Type B pancreatic cell (in vitro differentiated cells): ENCODE measurements at regions not wholly inside any gene's neighbourhood (a gene's known extent, or its start where the extent isn't known, plus 50 kb on each side); places are given as distances from the start of the nearest gene placed in this dataset.

Experiments used
- DNase-seq: peaks from one replicate; pipeline ENCODE4 v3.0.0; 2021; ENCODE audit warnings: mixed read lengths; ENCODE audit not compliant: unreplicated experiment; ENCODE audit errors: extremely low spot score
- H3K27ac Mint-ChIP-seq: 2 replicates; pipeline ENCODE4 v1.8.0; 2021; ENCODE audit warnings: mild to moderate bottlenecking, mixed read lengths
- H3K27me3 Mint-ChIP-seq: 2 replicates; pipeline ENCODE4 v1.8.0; 2021; ENCODE audit warnings: mixed read lengths
- H3K36me3 Mint-ChIP-seq: 2 replicates; pipeline ENCODE4 v1.8.0; 2021; ENCODE audit warnings: mixed read lengths
- H3K4me1 Mint-ChIP-seq: one replicate; pipeline ENCODE4 v1.8.0; 2021; ENCODE audit warnings: mixed read lengths; ENCODE audit not compliant: unreplicated experiment
- H3K4me3 Mint-ChIP-seq: 2 replicates; pipeline ENCODE4 v1.8.0; 2021; ENCODE audit warnings: mild to moderate bottlenecking, mixed read lengths
- H3K9me3 Mint-ChIP-seq: 2 replicates; pipeline ENCODE4 v1.8.0; 2021; ENCODE audit warnings: mixed read lengths
- TF ChIP-seq, protein P1 (sequence below): fragments of 200-600 bp; sonication (generic); conservative IDR thresholded peaks from 2 replicates; pipeline ENCODE4 v1.5.0; 2021; ENCODE audit warnings: antibody characterized with exemption, mild to moderate bottlenecking

GRCh38 chr13:82407321-82407720, 1475.0 kb downstream of the SLITRK1 start:
- Mint-ChIP-seq H3K4me1 (no peaks in the 10 kb centered on the region), H3K9me3 (no peaks in the 10 kb centered on the region), H3K27ac (no peak overlapping the region), H3K4me3 (no peak overlapping the region), H3K36me3 (no peaks in the 10 kb centered on the region), H3K27me3 (no peaks in the 10 kb centered on the region)
- DNase-seq = no peak
- TF ChIP-seq, protein P1, sequence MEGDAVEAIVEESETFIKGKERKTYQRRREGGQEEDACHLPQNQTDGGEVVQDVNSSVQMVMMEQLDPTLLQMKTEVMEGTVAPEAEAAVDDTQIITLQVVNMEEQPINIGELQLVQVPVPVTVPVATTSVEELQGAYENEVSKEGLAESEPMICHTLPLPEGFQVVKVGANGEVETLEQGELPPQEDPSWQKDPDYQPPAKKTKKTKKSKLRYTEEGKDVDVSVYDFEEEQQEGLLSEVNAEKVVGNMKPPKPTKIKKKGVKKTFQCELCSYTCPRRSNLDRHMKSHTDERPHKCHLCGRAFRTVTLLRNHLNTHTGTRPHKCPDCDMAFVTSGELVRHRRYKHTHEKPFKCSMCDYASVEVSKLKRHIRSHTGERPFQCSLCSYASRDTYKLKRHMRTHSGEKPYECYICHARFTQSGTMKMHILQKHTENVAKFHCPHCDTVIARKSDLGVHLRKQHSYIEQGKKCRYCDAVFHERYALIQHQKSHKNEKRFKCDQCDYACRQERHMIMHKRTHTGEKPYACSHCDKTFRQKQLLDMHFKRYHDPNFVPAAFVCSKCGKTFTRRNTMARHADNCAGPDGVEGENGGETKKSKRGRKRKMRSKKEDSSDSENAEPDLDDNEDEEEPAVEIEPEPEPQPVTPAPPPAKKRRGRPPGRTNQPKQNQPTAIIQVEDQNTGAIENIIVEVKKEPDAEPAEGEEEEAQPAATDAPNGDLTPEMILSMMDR = no peak

DNA sequence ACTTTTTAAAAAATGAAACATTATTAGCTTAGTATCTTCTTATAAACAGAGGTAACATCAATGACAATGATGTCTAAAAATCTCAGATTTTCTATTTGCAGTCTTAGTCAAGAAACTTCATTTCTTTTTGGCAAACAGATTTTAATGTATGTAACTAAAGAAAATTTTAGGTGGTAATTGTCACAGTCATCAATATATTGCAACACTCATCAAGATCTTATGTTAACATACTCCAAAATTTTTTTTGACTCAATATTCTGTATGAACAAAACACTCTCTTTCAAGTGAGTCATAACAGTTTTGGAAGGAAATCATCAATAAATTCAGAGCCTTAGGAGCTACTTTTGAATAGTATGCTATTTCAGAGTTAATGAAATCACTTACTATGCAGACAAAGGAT, 1507.6 kb downstream of the SLITRK1 start:
- Mint-ChIP-seq H3K4me3 (no peak overlapping the region), H3K9me3 (no peaks in the 10 kb centered on the region), H3K27me3 (no peaks in the 10 kb centered on the region), H3K36me3 (no peaks in the 10 kb centered on the region), H3K4me1 (no peaks in the 10 kb centered on the region), H3K27ac (no peak overlapping the region)
- DNase-seq = no peak
- TF ChIP-seq, protein P1 = no peak

- H3K36me3 Mint-ChIP-seq = no peaks in the 10 kb centered on the region
- H3K27me3 Mint-ChIP-seq = no peaks in the 10 kb centered on the region
- H3K4me1 Mint-ChIP-seq = no peaks in the 10 kb centered on the region
- no peaks in the 10 kb centered on the region for H3K9me3 Mint-ChIP-seq
- H3K27ac Mint-ChIP-seq = no peak overlapping the region
- TF ChIP-seq, protein P1 = no peak
- no peak overlapping the region for H3K4me3 Mint-ChIP-seq
- no peak for DNase-seq
These were observed 1512.0 kb downstream of the SLITRK1 start for GRCh38 chr13:82370316-82370715.

GRCh38 chr13:82364525-82364924, 1517.7 kb downstream of the SLITRK1 start:
- no peak for DNase-seq
- H3K9me3 Mint-ChIP-seq = no peaks in the 10 kb centered on the region
- H3K36me3 Mint-ChIP-seq = no peaks in the 10 kb centered on the region
- no peaks in the 10 kb centered on the region for H3K4me1 Mint-ChIP-seq
- TF ChIP-seq, protein P1 = no peak
- H3K27me3 Mint-ChIP-seq = no peaks in the 10 kb centered on the region
- no peak overlapping the region for H3K27ac Mint-ChIP-seq
- no peak overlapping the region for H3K4me3 Mint-ChIP-seq

DNA sequence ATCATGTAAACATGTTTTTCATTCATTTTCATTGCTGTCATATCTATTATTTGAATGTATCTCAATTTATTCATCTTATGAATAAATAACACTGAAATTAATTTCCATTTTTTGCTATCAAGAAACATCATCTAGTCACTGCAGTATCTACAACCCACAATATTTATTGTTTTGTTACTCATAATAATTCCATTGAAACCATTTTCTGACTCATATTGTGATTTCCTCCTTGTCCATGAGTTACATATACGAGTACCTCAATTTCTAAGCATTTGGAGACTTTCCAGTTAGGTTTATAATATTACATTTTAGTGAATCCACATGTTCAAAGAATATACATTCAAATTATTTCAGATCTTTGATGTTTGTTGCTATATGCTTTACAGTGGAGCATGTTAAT, 1524.0 kb downstream of the SLITRK1 start:
- H3K27ac Mint-ChIP-seq = no peak overlapping the region
- H3K36me3 Mint-ChIP-seq = no peaks in the 10 kb centered on the region
- no peaks in the 10 kb centered on the region for H3K4me1 Mint-ChIP-seq
- TF ChIP-seq, protein P1 = no peak
- no peaks in the 10 kb centered on the region for H3K27me3 Mint-ChIP-seq
- H3K4me3 Mint-ChIP-seq = no peak overlapping the region
- DNase-seq = no peak
- H3K9me3 Mint-ChIP-seq = no peaks in the 10 kb centered on the region
